ENCODE measurements at regions not wholly inside any gene's neighbourhood (a gene's known extent, or its start where the extent isn't known, plus 50 kb on each side); places are given as distances from the start of the nearest gene placed in this dataset.

DNA sequence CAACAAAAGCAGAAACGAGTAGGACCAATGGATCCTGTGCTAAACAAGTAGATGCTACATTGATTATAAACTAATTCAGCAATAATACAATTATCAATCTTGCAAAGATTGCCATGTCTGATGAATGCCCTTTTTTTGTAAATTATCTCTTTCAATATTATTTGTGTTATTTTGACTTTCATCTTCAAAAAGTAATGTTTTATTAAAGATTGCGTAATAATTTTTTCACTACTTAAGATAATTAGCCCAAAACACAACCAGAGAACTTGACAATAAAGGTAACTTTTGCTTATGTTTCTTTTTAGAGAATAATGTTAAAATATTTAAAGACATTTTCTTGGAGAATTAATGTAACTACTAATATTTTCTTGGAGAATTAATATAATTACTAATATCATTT, 553.8 kb upstream of the VSTM2A start:
- TF ChIP-seq POLR2AphosphoS5 (IDR thresholded peaks at IDR 0.05; ENCODE audit: low read depth, low read length), result no peak
- TF ChIP-seq, protein P1, sequence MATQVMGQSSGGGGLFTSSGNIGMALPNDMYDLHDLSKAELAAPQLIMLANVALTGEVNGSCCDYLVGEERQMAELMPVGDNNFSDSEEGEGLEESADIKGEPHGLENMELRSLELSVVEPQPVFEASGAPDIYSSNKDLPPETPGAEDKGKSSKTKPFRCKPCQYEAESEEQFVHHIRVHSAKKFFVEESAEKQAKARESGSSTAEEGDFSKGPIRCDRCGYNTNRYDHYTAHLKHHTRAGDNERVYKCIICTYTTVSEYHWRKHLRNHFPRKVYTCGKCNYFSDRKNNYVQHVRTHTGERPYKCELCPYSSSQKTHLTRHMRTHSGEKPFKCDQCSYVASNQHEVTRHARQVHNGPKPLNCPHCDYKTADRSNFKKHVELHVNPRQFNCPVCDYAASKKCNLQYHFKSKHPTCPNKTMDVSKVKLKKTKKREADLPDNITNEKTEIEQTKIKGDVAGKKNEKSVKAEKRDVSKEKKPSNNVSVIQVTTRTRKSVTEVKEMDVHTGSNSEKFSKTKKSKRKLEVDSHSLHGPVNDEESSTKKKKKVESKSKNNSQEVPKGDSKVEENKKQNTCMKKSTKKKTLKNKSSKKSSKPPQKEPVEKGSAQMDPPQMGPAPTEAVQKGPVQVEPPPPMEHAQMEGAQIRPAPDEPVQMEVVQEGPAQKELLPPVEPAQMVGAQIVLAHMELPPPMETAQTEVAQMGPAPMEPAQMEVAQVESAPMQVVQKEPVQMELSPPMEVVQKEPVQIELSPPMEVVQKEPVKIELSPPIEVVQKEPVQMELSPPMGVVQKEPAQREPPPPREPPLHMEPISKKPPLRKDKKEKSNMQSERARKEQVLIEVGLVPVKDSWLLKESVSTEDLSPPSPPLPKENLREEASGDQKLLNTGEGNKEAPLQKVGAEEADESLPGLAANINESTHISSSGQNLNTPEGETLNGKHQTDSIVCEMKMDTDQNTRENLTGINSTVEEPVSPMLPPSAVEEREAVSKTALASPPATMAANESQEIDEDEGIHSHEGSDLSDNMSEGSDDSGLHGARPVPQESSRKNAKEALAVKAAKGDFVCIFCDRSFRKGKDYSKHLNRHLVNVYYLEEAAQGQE (IDR thresholded peaks at IDR 0.05; ENCODE audit: insufficient read depth in 1 of 2, low read depth in 2 of 2, low read length in 2 of 2), result no peak

Data from PFSK-1 (cell line).